Uterus (tissue), 3 donors: ENCODE measurements at regions not wholly inside any gene's neighbourhood (a gene's known extent, or its start where the extent isn't known, plus 50 kb on each side); places are given as distances from the start of the nearest gene placed in this dataset.

Experiments used
- DNase-seq, 2 donors: peaks; one replicate each; pipeline ENCODE4 v3.0.0-alpha.2; 2019 to 2020
- H3K27ac ChIP-seq, 2 donors: fragments of 200-600 bp; sonication (generic); 1 replicate in 1 of 2; 2 replicates in 1 of 2; pipeline ENCODE4 v1.5.1; 2016 to 2018
- H3K27me3 ChIP-seq, 2 donors: fragments of 200-600 bp; sonication (generic); one replicate each; pipeline ENCODE4 v1.5.1; 2018 to 2019; ENCODE audit warnings: control low read depth in 1 of 2
- H3K36me3 ChIP-seq, 2 donors: fragments of 200-600 bp; sonication (generic); one replicate each; pipeline ENCODE4 v1.5.1; 2019; ENCODE audit warnings: control low read depth in 1 of 2
- H3K4me1 ChIP-seq, 2 donors: fragments of 200-600 bp; sonication (generic); one replicate each; pipeline ENCODE4 v1.5.1; 2018 to 2019; ENCODE audit warnings: control low read depth in 1 of 2
- H3K4me3 ChIP-seq, 2 donors: fragments of 200-600 bp; sonication (generic); 1 replicate in 1 of 2; 2 replicates in 1 of 2; pipeline ENCODE4 v1.5.1; 2018 to 2019; ENCODE audit warnings: mild to moderate bottlenecking in 1 of 2
- H3K9me3 ChIP-seq, 2 donors: fragments of 200-600 bp; sonication (generic); one replicate each; pipeline ENCODE4 v1.5.1; 2019; ENCODE audit warnings: control low read depth in 1 of 2
- CTCF ChIP-seq, 4 experiments: fragments of 200-600 bp in 2 of 4; fragments of 450-650 bp in 2 of 4; sonication (generic) in 2 of 4; IDR thresholded peaks; one replicate each; pipeline ENCODE4 v1.5.1; 2016 to 2019; ENCODE audit warnings: antibody characterized with exemption in 4 of 4, mild to moderate bottlenecking in 2 of 4, moderate library complexity in 1 of 4
- POLR2A ChIP-seq, 2 donors: fragments of 450-650 bp; IDR thresholded peaks; one replicate each; pipeline ENCODE4 v1.6.1; 2016; ENCODE audit warnings: antibody characterized with exemption in 2 of 2, mild to moderate bottlenecking in 1 of 2, moderate library complexity in 1 of 2
- intact Hi-C: fragments of 100-400 bp; cut with DNase I; formaldehyde crosslinking; loops from one replicate; pipeline ENCODE4 v1.15.1; 2023; ENCODE audit warnings: low total_unique reads
- donor health status: DM: yes; HTN: yes; CAD: no.

- no peak for DNase-seq
- intact Hi-C loops: no loop called here
These were observed 149.4 kb downstream of the DICER1 start for GRCh38 chr14:95007921-95008320.

DNA sequence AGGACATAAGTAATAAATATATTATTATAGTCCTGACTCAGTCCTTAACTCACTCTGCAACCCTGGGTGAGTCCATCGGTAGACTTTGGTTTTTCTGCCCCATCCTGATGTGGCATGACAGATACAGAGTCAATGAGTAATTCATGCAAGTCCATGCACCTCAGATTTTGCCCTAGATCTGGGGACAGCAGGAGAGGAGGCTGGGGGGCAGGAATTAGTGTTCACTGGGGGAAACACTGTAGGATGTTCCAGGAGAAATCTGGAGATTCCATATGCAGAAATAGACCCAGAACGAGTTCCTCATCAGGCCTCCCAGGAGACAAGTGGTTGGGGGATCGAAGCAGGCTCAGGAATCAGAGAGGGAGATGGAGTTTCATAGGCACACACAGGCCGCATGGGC, 150.8 kb downstream of the DICER1 start:
- Histone ChIP-seq H3K4me3 (no peak overlapping the region), H3K27me3 (no peaks in the 10 kb centered on the region), H3K27ac (no peak overlapping the region), H3K36me3 (no peaks in the 10 kb centered on the region), H3K4me1 (no peaks in the 10 kb centered on the region), H3K9me3 (no peaks in the 10 kb centered on the region)
- no peak for TF ChIP-seq CTCF (IDR thresholded peaks at IDR 0.05)
- no peak for TF ChIP-seq POLR2A (IDR thresholded peaks at IDR 0.05)
- DNase-seq: no peak
- intact Hi-C loops: no loop called here

More at GRCh38 chr14:95007921-95008320, 149.4 kb downstream of the DICER1 start:
- Histone ChIP-seq H3K36me3 (no peaks in the 10 kb centered on the region), H3K27ac (no peak overlapping the region), H3K4me3 (no peak overlapping the region), H3K27me3 (no peaks in the 10 kb centered on the region), H3K4me1 (no peaks in the 10 kb centered on the region), H3K9me3 (no peaks in the 10 kb centered on the region)
- TF ChIP-seq POLR2A (IDR thresholded peaks at IDR 0.05) (no peak), CTCF (IDR thresholded peaks at IDR 0.05) (no peak)

GRCh38 chr14:95006051-95006450, 151.3 kb downstream of the DICER1 start:
- Histone ChIP-seq H3K36me3 (no peaks in the 10 kb centered on the region), H3K9me3 (no peaks in the 10 kb centered on the region), H3K4me1 (no peaks in the 10 kb centered on the region), H3K4me3 (no peak overlapping the region), H3K27me3 (no peaks in the 10 kb centered on the region), H3K27ac (no peak overlapping the region)
- TF ChIP-seq POLR2A (IDR thresholded peaks at IDR 0.05): no peak
- TF ChIP-seq CTCF (IDR thresholded peaks at IDR 0.05): no peak
- intact Hi-C loops: no loop called here
- no peak for DNase-seq

- H3K4me1 ChIP-seq: no peaks in the 10 kb centered on the region
- no peaks in the 10 kb centered on the region for H3K9me3 ChIP-seq
- H3K36me3 ChIP-seq: no peaks in the 10 kb centered on the region
- no peak for DNase-seq
- TF ChIP-seq POLR2A (IDR thresholded peaks at IDR 0.05): no peak
- no peak for TF ChIP-seq CTCF (IDR thresholded peaks at IDR 0.05)
- no peaks in the 10 kb centered on the region for H3K27me3 ChIP-seq
- intact Hi-C loops: no loop called here
- no peak overlapping the region for H3K27ac ChIP-seq
- H3K4me3 ChIP-seq: no peak overlapping the region
These were observed 154.0 kb downstream of the DICER1 start for GRCh38 chr14:95003099-95003960.

GRCh38 chr14:94998685-94999084, 158.6 kb downstream of the DICER1 start:
- Histone ChIP-seq H3K4me3 (no peak overlapping the region), H3K27ac (no peak overlapping the region), H3K9me3 (no peaks in the 10 kb centered on the region), H3K36me3 (no peaks in the 10 kb centered on the region), H3K27me3 (no peaks in the 10 kb centered on the region), H3K4me1 (no peaks in the 10 kb centered on the region)
- DNase-seq: no peak
- intact Hi-C loops: no loop called here
- TF ChIP-seq CTCF (IDR thresholded peaks at IDR 0.05): no peak
- no peak for TF ChIP-seq POLR2A (IDR thresholded peaks at IDR 0.05)
